ENCODE measurements at regions not wholly inside any gene's neighbourhood (a gene's known extent, or its start where the extent isn't known, plus 50 kb on each side); places are given as distances from the start of the nearest gene placed in this dataset.
A peak's percentile ranks its signal among the peaks of the same experiment; 100 is the strongest.

DNA sequence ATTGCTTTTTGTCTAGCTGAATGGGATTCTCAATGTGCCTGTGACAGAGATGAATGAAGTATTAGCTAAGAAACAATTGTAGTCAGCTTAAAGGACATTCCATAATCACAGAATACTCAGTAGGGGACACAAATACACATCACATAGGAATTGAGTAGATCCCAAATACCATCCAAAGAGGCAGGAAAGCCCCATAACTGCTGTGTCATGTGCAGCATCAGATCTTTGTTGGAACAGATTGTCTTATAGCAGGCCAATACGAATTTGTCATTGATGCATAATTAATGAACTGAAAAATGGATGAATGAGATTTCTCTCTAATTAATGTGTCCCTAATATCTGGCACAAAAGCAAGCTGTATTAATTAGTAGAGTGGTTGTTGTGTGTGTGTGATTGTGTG, 82.3 kb upstream of the S1PR1 start:
- no peak overlapping the region for H3K27ac ChIP-seq
- DNase-seq (ENCODE audit: low read depth, low spot score), result no peak

- H3K27ac ChIP-seq, result no peak overlapping the region
- DNase-seq (ENCODE audit: low read depth, low spot score), result no peak
These were observed 83.1 kb upstream of the S1PR1 start for GRCh38 chr1:101153692-101154091.

GRCh38 chr1:101152633-101153032, 84.2 kb upstream of the S1PR1 start:
- H3K27ac ChIP-seq, result no peak overlapping the region
- DNase-seq (ENCODE audit: low read depth, low spot score), result no peak

- peak overlapping the region; percentile 96 for H3K27ac ChIP-seq
- DNase-seq (ENCODE audit: low read depth, low spot score), result no peak
These were observed 85.5 kb upstream of the S1PR1 start for GRCh38 chr1:101151286-101151685.

- DNase-seq (ENCODE audit: low read depth, low spot score), result peak; percentile 54
- peak overlapping the region; percentile 96 for H3K27ac ChIP-seq
These were observed 86.1 kb upstream of the S1PR1 start for GRCh38 chr1:101150670-101151069.

DNA sequence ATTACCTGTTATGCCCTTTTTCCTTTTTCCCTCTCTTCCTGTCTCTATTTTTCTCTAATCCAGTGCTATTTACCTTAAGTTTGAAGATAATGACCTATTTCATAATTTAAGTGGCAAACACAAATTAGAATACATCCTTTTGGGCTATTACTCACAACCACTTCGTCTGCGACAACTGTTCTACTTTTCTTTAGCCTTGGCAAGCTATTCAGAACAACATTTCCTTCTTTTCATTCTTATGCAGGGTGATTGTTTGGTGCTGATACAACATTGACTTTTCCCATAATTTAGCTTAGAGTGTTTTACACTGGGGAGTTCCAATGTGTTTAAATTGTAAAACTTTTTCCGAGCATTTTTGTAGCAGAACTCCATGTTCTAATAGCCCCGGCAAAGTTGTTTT, 86.6 kb upstream of the S1PR1 start:
- DNase-seq (ENCODE audit: low read depth, low spot score), result no peak
- H3K27ac ChIP-seq, result peak overlapping the region; percentile 96

DNA sequence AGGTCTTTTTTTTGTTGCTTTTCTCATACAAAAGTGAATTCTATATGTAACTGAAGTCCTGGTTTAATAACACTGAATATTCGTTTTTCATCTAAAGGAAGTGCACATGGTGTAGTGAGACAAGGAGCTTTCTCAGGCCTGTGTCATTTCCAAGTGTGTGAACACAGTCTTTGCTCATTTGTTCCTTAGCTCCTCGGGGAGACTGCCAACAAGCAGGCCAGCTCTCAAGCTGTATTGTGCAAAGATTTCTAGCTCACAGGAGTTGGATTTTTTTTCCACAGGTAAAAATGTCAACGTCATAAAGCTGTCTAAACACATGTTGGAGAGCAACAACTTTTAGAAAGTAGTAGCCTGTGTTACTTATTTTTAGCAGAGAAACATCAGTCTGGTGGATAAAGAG, 87.8 kb upstream of the S1PR1 start:
- no peak for DNase-seq (ENCODE audit: low read depth, low spot score)

GRCh38 chr1:101147381-101147780, 89.4 kb upstream of the S1PR1 start:
- no peak for DNase-seq (ENCODE audit: low read depth, low spot score)
- H3K27ac ChIP-seq, result no peak overlapping the region

More for the DNA sequence above, 87.8 kb upstream of the S1PR1 start:
- peak overlapping the region; percentile 96 for H3K27ac ChIP-seq

DNA sequence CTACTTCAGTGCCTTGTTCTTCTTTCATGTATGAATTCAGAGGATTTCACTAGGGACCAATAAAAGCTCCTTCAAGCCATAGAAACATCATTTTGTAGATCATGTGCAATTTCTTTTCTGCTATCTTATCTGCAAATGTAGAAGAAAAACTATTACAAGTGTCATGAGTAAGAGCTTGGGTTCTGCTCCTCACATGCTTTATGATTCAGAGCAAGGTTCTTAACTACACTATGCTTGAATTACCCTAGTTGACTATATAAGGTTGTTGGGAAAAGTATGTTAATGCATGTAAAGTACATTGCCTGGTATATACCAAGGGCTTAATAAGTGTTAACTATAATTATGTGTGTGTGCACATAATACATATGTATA, 91.4 kb upstream of the S1PR1 start:
- no peak for DNase-seq (ENCODE audit: low read depth, low spot score)
- H3K27ac ChIP-seq, result no peak overlapping the region

- no peak for DNase-seq (ENCODE audit: low read depth, low spot score)
- no peak overlapping the region for H3K27ac ChIP-seq
These were observed 92.0 kb upstream of the S1PR1 start for GRCh38 chr1:101144671-101145448.

DNA sequence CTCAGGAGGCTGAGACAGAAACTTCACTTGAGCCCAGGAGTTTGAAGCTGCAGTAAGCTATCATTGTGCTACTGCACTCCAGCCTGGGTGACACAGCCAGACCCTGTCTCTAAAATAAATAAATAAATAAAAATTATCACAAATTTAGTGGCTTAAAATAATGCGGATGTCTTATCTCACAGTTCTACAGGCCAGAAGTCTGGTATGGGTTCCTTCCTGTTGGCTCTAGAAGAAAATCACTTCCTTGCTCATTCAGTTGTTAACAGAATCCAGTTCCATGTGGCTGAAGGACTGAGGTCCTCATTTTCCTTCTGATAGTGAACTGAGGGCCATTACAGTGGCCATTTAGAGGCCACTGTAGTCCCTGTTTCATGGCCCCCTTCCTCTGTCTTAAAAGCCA, 94.6 kb upstream of the S1PR1 start:
- DNase-seq (ENCODE audit: low read depth, low spot score), result no peak
- no peak overlapping the region for H3K27ac ChIP-seq

- DNase-seq (ENCODE audit: low read depth, low spot score), result no peak
- no peak overlapping the region for H3K27ac ChIP-seq
These were observed 95.4 kb upstream of the S1PR1 start for GRCh38 chr1:101141376-101141775.

DNA sequence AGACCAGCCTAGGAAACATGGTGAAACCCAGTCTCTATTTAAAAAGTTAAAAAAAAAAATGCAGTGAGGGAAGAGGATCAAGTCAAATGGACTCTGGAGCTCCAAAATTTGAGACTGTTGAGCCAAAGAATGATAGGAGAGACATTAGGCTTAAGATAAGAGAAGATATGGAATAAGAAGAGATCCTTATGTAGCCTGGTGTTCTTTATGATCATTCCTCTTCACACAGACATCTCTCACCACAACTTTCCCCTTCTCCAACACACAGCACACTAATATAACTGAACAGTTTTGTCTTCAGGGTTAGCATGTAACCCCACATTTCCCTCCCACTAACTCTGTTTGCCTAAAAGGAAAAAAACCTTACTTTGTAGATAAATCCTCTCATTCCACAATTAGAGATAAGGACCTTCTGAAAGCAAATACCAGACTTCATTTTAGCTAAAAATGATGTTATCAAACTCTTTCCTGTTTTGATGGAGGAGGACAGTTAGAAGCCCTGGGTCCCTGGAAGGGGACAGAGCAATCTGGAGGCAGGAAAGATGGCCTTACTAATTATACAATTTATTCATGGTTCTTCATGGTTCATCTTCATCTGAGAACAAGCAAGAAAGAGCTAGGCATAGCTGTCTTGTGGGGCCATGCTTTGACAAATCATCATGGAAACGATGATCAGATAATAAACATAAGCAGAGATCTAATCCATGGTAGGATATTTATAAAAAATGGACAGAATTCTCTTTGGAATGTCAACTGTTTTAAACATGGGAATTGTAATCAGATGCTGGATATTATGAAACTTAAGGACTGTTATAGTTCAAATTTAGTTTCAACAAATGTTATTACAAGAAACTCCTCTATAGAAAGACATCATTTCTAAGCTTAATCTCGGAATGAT, 96.7 kb upstream of the S1PR1 start:
- H3K27ac ChIP-seq, result no peak overlapping the region
- DNase-seq (ENCODE audit: low read depth, low spot score), result no peak

- no peak for DNase-seq (ENCODE audit: low read depth, low spot score)
- no peak overlapping the region for H3K27ac ChIP-seq
These were observed 97.7 kb upstream of the S1PR1 start for GRCh38 chr1:101139130-101139529.

- DNase-seq (ENCODE audit: low read depth, low spot score), result no peak
- H3K27ac ChIP-seq, result no peak overlapping the region
These were observed 99.4 kb upstream of the S1PR1 start for GRCh38 chr1:101137144-101138126.

DNA sequence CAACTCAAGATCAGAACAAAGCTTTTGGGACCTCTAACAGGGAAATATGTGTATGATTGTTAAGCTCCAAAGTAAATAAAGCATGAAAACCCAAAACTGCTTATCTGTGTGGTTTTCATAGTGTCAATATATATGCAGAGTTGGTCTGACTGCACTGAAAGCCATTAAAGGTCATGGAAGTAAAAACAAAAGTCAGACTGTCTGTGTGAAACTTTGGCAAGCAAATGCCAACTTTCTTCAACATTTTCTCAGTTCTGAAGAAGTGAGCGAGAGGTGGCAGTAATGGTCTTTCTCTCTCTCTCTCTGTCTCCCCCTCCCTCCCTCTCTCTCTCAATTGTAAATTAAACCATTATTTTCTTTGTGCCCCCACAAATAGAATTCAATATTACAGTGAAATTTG, 100.1 kb upstream of the S1PR1 start:
- no peak for DNase-seq (ENCODE audit: low read depth, low spot score)
- H3K27ac ChIP-seq, result no peak overlapping the region

GRCh38 chr1:101136271-101136670, 100.5 kb upstream of the S1PR1 start:
- no peak for DNase-seq (ENCODE audit: low read depth, low spot score)
- no peak overlapping the region for H3K27ac ChIP-seq

- H3K27ac ChIP-seq, result no peak overlapping the region
- no peak for DNase-seq (ENCODE audit: low read depth, low spot score)
These were observed 101.3 kb upstream of the S1PR1 start for GRCh38 chr1:101135526-101135925.

DNA sequence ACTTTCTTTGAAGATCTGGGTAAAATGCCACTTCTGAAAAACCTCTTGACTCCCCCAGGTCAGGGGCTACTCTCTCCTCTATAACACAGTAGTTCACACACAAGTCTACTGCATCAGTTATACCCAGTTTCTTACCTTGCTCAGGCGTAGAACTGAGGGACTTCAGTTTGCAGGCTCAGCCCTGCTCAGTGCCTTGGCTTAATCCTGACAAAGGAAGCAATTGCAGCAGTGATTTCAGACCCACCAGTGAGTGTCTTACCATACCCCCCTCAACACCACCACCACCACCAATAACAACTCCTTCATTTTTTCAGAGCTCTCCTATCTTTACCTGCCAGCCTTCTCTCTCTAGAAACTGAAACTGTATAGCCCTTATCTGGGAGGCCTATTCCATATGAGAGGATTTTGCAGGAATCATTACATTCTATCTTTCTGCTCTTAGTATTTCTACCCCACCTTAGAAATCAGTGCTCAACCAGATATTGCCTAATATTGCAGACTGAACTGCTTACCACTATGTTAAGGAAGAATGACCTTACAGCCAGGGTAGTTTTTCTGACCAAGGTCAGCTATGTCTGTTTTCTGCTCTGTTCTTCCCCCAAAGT, 105.5 kb upstream of the S1PR1 start:
- no peak for DNase-seq (ENCODE audit: low read depth, low spot score)
- H3K27ac ChIP-seq, result no peak overlapping the region

GRCh38 chr1:101130673-101131072, 105.1 kb upstream of the DPH5 start:
- no peak for DNase-seq (ENCODE audit: low read depth, low spot score)
- H3K27ac ChIP-seq, result no peak overlapping the region

Data from epithelial cell of prostate (primary cell).